ENCODE measurements at regions not wholly inside any gene's neighbourhood (a gene's known extent, or its start where the extent isn't known, plus 50 kb on each side); places are given as distances from the start of the nearest gene placed in this dataset.

- H3K27ac ChIP-seq (replicated peaks in 1 of 4), result no peak overlapping the region
- TF ChIP-seq POLR2AphosphoS5 (IDR thresholded peaks at IDR 0.05), result no peak
- TF ChIP-seq POLR2A (IDR thresholded peaks at IDR 0.05; ENCODE audit: low read depth), result no peak
- no peak for TF ChIP-seq EP300 (IDR thresholded peaks at IDR 0.05)
- TF ChIP-seq, protein P1, sequence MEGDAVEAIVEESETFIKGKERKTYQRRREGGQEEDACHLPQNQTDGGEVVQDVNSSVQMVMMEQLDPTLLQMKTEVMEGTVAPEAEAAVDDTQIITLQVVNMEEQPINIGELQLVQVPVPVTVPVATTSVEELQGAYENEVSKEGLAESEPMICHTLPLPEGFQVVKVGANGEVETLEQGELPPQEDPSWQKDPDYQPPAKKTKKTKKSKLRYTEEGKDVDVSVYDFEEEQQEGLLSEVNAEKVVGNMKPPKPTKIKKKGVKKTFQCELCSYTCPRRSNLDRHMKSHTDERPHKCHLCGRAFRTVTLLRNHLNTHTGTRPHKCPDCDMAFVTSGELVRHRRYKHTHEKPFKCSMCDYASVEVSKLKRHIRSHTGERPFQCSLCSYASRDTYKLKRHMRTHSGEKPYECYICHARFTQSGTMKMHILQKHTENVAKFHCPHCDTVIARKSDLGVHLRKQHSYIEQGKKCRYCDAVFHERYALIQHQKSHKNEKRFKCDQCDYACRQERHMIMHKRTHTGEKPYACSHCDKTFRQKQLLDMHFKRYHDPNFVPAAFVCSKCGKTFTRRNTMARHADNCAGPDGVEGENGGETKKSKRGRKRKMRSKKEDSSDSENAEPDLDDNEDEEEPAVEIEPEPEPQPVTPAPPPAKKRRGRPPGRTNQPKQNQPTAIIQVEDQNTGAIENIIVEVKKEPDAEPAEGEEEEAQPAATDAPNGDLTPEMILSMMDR (IDR thresholded peaks at IDR 0.05), result no peak
- WGBS, result 96% methylated on average over 1 of the region's 1 CpG
- no peak overlapping the region for H3K4me3 ChIP-seq
- intact Hi-C loops (cut with DNase I), result no loop called here
- H3K4me1 ChIP-seq, result peaks cover 0 to 9% (median 6%) of the 10 kb centered on the region in 4 donors
- no peaks in the 10 kb centered on the region for H3K36me3 ChIP-seq
- H3K27me3 ChIP-seq, result no peaks in the 10 kb centered on the region
- no peaks in the 10 kb centered on the region for H3K9me3 ChIP-seq
- no peak for DNase-seq (ENCODE audit: extremely low spot score)
Observed at GRCh38 chr6:156448579-156448978, 328.6 kb upstream of the ARID1B start.

DNA sequence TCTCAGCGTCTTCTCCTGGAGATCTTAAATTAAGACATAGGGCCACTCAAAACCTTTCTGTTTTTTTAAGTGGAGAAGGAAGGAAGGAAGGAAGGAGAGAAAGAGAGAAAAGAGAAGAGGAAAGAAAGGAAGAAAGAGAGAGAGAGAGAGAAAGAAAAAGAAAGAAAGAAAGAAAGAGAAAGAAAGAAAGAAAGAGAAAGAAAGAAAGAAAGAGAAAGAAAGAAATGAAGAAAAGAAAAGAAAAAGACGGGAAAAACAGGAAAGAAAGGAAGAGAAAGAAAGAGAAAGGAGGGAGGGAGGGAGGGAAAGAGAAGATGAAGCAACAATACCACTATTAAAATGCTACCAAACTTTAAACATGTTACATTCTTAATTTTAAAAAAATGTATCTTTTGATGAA is 336.5 kb upstream of the ARID1B start:
- no peak for DNase-seq (ENCODE audit: extremely low spot score)
- H3K36me3 ChIP-seq, result no peaks in the 10 kb centered on the region
- no peaks in the 10 kb centered on the region for H3K4me1 ChIP-seq
- 95% methylated on average over 2 of the region's 2 CpGs for WGBS
- H3K9me3 ChIP-seq, result no peaks in the 10 kb centered on the region
- intact Hi-C loops (cut with DNase I), result no loop called here
- TF ChIP-seq, protein P1 (IDR thresholded peaks at IDR 0.05), result no peak
- TF ChIP-seq POLR2AphosphoS5 (IDR thresholded peaks at IDR 0.05), result no peak
- no peak for TF ChIP-seq POLR2A (IDR thresholded peaks at IDR 0.05; ENCODE audit: low read depth)
- TF ChIP-seq EP300 (IDR thresholded peaks at IDR 0.05), result no peak
- H3K27me3 ChIP-seq, result no peaks in the 10 kb centered on the region
- no peak overlapping the region for H3K4me3 ChIP-seq
- H3K27ac ChIP-seq (replicated peaks in 1 of 4), result no peak overlapping the region

DNA sequence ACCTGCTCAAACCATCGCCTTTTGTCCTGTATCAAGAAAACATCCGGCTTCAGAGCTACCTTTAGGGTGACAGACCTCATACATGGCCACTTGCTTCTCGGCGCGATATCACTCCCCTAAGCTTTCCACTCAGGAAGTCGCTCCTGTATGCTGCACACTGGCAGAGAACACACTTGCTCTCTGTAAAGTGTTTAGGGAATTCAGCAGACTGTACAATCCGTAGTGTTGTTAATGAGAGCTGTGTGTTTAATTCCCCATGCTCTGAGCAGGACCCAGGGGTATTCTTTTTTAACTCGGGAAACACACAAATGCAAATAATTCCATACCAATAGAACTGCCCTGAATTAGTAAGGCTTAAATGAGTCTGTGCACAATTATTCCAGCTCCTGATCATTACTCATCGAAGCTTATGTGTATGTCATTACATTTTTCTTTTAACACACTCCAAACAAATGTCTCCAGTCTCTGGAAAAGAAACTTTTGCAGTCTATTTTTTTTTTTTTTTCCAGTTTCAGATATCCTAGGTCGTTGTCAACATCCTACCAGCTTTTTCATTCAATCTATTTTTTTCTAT is 338.7 kb upstream of the ARID1B start:
- intact Hi-C loops (cut with DNase I), result no loop called here
- 60% methylated on average over 10 of the region's 10 CpGs for WGBS

DNA sequence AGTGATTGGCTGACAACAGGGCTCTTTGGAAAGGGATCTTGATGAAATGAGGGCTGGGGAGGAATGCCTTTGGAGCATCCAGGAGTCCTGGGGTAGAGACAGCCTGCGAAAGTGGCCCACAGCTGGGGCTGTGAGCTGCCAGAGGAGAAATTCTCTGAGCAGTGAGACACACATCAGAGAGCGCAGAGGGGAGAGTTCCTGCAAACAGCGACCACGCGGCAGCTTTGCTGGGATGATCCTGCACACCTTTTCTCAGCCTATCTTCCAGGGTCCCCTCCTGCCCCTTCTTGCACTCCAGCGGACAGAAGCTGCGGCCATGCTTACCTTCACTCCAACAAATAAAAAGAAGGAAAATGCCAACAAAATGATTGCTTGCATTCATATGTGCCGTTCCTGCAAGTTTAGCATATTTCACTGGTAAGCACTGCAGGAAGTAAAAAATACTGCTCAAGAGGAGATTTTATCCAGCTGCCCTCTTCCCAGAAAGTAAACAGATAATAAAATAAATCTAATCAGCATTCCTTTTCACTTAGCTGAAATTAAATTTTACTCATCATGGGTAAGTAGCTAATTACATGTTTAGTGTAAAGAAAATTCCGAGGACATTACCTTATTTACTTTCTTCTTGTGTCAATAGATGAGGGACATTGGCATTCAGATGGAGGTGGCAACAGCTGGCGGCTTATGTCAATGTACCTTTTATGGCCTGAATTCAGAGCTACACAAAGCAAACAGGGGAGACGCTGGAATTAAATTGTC is 339.9 kb upstream of the ARID1B start:
- H3K27me3 ChIP-seq, result no peaks in the 10 kb centered on the region
- no peaks in the 10 kb centered on the region for H3K9me3 ChIP-seq
- H3K36me3 ChIP-seq, result no peaks in the 10 kb centered on the region
- TF ChIP-seq EP300 (IDR thresholded peaks at IDR 0.05), result no peak
- TF ChIP-seq, protein P1 (IDR thresholded peaks at IDR 0.05), result no peak
- no peak for TF ChIP-seq POLR2AphosphoS5 (IDR thresholded peaks at IDR 0.05)
- no peak for TF ChIP-seq POLR2A (IDR thresholded peaks at IDR 0.05; ENCODE audit: low read depth)
- DNase-seq (ENCODE audit: extremely low spot score), result no peak
- WGBS, result 80% methylated on average over 11 of the region's 11 CpGs
- no peaks in the 10 kb centered on the region for H3K4me1 ChIP-seq
- H3K27ac ChIP-seq (replicated peaks in 1 of 4), result no peak overlapping the region
- intact Hi-C loops (cut with DNase I), result no loop called here
- H3K4me3 ChIP-seq, result no peak overlapping the region

More for the DNA sequence above, 338.7 kb upstream of the ARID1B start:
- Histone ChIP-seq H3K4me3 (no peak overlapping the region), H3K9me3 (no peaks in the 10 kb centered on the region), H3K27me3 (no peaks in the 10 kb centered on the region), H3K36me3 (no peaks in the 10 kb centered on the region), H3K27ac (replicated peaks in 1 of 4) (no peak overlapping the region), H3K4me1 (no peaks in the 10 kb centered on the region)
- no peak for DNase-seq (ENCODE audit: extremely low spot score)
- TF ChIP-seq POLR2AphosphoS5 (IDR thresholded peaks at IDR 0.05) (no peak), POLR2A (IDR thresholded peaks at IDR 0.05; ENCODE audit: low read depth) (no peak), EP300 (IDR thresholded peaks at IDR 0.05) (no peak)
- TF ChIP-seq, protein P1 (IDR thresholded peaks at IDR 0.05), result no peak

Measured in esophagus muscularis mucosa (tissue), 4 donors.